OCI-LY7 (cell line): ENCODE measurements at regions not wholly inside any gene's neighbourhood (a gene's known extent, or its start where the extent isn't known, plus 50 kb on each side); places are given as distances from the start of the nearest gene placed in this dataset.
A peak's percentile ranks its signal among the peaks of the same experiment; 100 is the strongest.
"Not testable (repeated sequence)": the region's sequence is repeated elsewhere in the genome, so short reads cannot be mapped to it uniquely, and the experiment has no call there.

Source experiments
- BruUV-seq: library from RNA; stranded (reverse); fragments of 400-500 nt; replicated peaks from 2 replicates; lab custom pipeline; 2021; lab: Mats Ljungman, UMichigan
- CTCF ChIA-PET: fragments of 300-600 bp; sonication (Branson Sonifier 250); formaldehyde crosslinking; loops from one replicate; lab custom pipeline; 2022; ENCODE audit warnings: antibody characterized with exemption; ENCODE audit not compliant: unreplicated experiment; lab: Charles Lee
- POLR2A ChIA-PET: fragments of 300-600 bp; sonication (Branson Sonifier 250); formaldehyde crosslinking; loops from one replicate; lab custom pipeline; 2022; ENCODE audit warnings: antibody characterized with exemption; lab: Charles Lee
- DNase-seq: peaks from one replicate; pipeline ENCODE4 v3.0.0-alpha.2; 2015; ENCODE audit warnings: low spot score
- H2AFZ ChIP-seq: fragments of 200-600 bp; sonication (generic), shearing (Covaris generic); 2 replicates; pipeline ENCODE4 v1.6.1; 2014; ENCODE audit warnings: mild to moderate bottlenecking, antibody characterized with exemption, low read length, moderate library complexity
- H3K27ac ChIP-seq: fragments of 200-600 bp; sonication (generic); 2 replicates; pipeline ENCODE4 v1.5.1; 2014; ENCODE audit warnings: mixed run types, low read depth, mild to moderate bottlenecking, moderate library complexity, low read length, inconsistent platforms; ENCODE audit not compliant: poor library complexity, severe bottlenecking
- H3K36me3 ChIP-seq: fragments of 200-600 bp; sonication (generic); 2 replicates; pipeline ENCODE4 v1.6.1; 2014; ENCODE audit warnings: mild to moderate bottlenecking, antibody characterized with exemption, low read length, moderate library complexity, mixed read lengths; ENCODE audit not compliant: insufficient read depth
- H3K4me1 ChIP-seq: fragments of 200-600 bp; sonication (generic); 2 replicates; pipeline ENCODE4 v1.5.1; 2014; ENCODE audit warnings: mild to moderate bottlenecking, low read length; ENCODE audit not compliant: insufficient read depth, poor library complexity, severe bottlenecking
- H3K4me2 ChIP-seq: fragments of 200-600 bp; sonication (generic); 2 replicates; pipeline ENCODE4 v1.6.1; 2014; ENCODE audit warnings: mild to moderate bottlenecking, low read length
- H3K4me3 ChIP-seq: fragments of 200-600 bp; sonication (generic); 2 replicates; pipeline ENCODE4 v1.5.1; 2014; ENCODE audit warnings: mild to moderate bottlenecking, low read depth, low read length; ENCODE audit not compliant: poor library complexity, severe bottlenecking
- H3K79me2 ChIP-seq: fragments of 200-600 bp; sonication (generic); 2 replicates; pipeline ENCODE4 v1.6.1; 2016; ENCODE audit warnings: low read depth, mild to moderate bottlenecking, low read length, moderate library complexity, mixed read lengths; ENCODE audit not compliant: insufficient read depth
- H3K9me2 ChIP-seq: fragments of 200-600 bp; sonication (generic); 2 replicates; pipeline ENCODE4 v1.6.1; 2016; ENCODE audit warnings: mild to moderate bottlenecking, low read length, mixed read lengths; ENCODE audit not compliant: insufficient read depth
- H3K9me3 ChIP-seq: fragments of 200-600 bp; sonication (generic); 2 replicates; pipeline ENCODE4 v1.6.1; 2014; ENCODE audit warnings: mild to moderate bottlenecking, mixed run types, low read length, mixed read lengths
- H4K20me1 ChIP-seq: fragments of 200-600 bp; sonication (generic); 2 replicates; pipeline ENCODE4 v1.6.1; 2014; ENCODE audit warnings: mild to moderate bottlenecking, antibody characterized with exemption, low read length, moderate library complexity, mixed read lengths; ENCODE audit not compliant: insufficient read depth
- EZH2phosphoT487 ChIP-seq: fragments of 200-600 bp; sonication (generic); IDR thresholded peaks from 2 replicates; pipeline ENCODE4 v1.6.1; 2018; ENCODE audit warnings: low read depth, borderline replicate concordance, mild to moderate bottlenecking, mixed run types, antibody characterized with exemption, low read length, moderate library complexity, mixed read lengths
- intact Hi-C: fragments of 100-400 bp; cut with micrococcal nuclease; formaldehyde crosslinking; loops from one replicate; pipeline ENCODE4 v1.10.0; 2022; ENCODE audit not compliant: unreplicated experiment
- TF ChIP-seq, protein P1 (sequence below): fragments of 200-600 bp; sonication (generic); conservative IDR thresholded peaks from 2 replicates; pipeline ENCODE4 v1.5.1; 2014; ENCODE audit warnings: mild to moderate bottlenecking, antibody characterized with exemption, low read length, moderate library complexity, mixed read lengths

DNA sequence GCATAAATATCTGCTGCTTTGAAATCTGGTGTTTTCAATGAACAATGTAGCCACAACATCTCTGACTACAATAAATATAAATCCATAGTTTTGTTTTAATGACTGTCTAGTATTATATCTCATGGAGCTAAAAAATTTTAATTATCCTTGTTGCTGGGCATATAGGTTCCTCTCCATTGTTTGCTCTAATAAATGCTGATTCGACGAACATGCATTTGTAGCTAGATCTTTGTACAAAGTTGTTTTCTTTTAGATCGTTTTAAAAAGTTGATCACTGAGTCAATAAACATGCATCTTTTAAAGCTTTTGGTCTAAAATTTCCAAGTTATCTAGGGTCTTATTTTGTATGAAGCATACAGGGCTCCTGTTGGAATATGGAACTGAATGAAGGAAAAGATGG is 130.5 kb upstream of the GPR101 start:
- H3K27ac ChIP-seq, result no peak overlapping the region
- intact Hi-C loops, result no loop called here

DNA sequence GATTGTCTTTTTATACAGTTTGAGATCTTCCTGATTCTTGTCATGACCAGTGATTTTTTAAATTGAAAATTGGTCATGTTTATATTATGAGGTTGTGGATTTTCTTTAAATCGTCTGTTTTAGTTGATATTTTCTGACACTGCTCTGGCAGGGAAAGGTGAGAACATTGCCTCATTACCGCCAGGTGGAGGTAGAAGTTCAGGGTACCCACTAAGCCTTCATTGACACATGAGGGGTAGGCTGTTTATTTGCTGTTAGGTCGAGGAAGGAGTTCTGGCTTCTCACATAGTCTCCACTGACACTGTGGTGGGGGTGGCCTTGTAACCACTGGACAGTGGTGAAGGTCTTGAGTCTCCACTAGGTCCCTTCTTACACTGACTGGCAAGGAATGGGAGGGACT is 117.6 kb upstream of the GPR101 start:
- no peak for DNase-seq
- BruUV-seq, result no TSS peak
- POLR2A ChIA-PET, result no interaction called here
- H3K9me3 ChIP-seq, result no peaks in the 10 kb centered on the region
- no peaks in the 10 kb centered on the region for H3K9me2 ChIP-seq
- no peak overlapping the region for H3K4me3 ChIP-seq
- H4K20me1 ChIP-seq, result no peaks in the 10 kb centered on the region
- H3K79me2 ChIP-seq, result no peaks in the 10 kb centered on the region
- TF ChIP-seq, protein P1, sequence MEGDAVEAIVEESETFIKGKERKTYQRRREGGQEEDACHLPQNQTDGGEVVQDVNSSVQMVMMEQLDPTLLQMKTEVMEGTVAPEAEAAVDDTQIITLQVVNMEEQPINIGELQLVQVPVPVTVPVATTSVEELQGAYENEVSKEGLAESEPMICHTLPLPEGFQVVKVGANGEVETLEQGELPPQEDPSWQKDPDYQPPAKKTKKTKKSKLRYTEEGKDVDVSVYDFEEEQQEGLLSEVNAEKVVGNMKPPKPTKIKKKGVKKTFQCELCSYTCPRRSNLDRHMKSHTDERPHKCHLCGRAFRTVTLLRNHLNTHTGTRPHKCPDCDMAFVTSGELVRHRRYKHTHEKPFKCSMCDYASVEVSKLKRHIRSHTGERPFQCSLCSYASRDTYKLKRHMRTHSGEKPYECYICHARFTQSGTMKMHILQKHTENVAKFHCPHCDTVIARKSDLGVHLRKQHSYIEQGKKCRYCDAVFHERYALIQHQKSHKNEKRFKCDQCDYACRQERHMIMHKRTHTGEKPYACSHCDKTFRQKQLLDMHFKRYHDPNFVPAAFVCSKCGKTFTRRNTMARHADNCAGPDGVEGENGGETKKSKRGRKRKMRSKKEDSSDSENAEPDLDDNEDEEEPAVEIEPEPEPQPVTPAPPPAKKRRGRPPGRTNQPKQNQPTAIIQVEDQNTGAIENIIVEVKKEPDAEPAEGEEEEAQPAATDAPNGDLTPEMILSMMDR, result 0 out of 2 replicates have a peak, but pooled peaks have one; percentile 20
- TF ChIP-seq EZH2phosphoT487, result no peak
- H3K4me1 ChIP-seq, result no peaks in the 10 kb centered on the region
- intact Hi-C loops, result no loop called here
- H2AFZ ChIP-seq, result no peak overlapping the region
- H3K36me3 ChIP-seq, result no peaks in the 10 kb centered on the region
- no peak overlapping the region for H3K4me2 ChIP-seq
- CTCF ChIA-PET, result no interaction called here
- no peak overlapping the region for H3K27ac ChIP-seq

More for the DNA sequence above, 130.5 kb upstream of the GPR101 start:
- no peaks in the 10 kb centered on the region for H3K9me3 ChIP-seq
- no peaks in the 10 kb centered on the region for H3K79me2 ChIP-seq
- no TSS peak for BruUV-seq
- no peak overlapping the region for H3K4me2 ChIP-seq
- CTCF ChIA-PET, result no interaction called here
- no peaks in the 10 kb centered on the region for H4K20me1 ChIP-seq
- no peaks in the 10 kb centered on the region for H3K9me2 ChIP-seq
- no peaks in the 10 kb centered on the region for H3K36me3 ChIP-seq
- no peak for DNase-seq
- H2AFZ ChIP-seq, result no peak overlapping the region
- H3K4me3 ChIP-seq, result no peak overlapping the region
- TF ChIP-seq, protein P1, result no peak
- no peak for TF ChIP-seq EZH2phosphoT487
- no peaks in the 10 kb centered on the region for H3K4me1 ChIP-seq
- POLR2A ChIA-PET, result interaction anchor here (0.7 kb wide), 1 partner anchor 78 kb away, joined by 3 read pairs; no protein-coding TSS in a partner anchor

DNA sequence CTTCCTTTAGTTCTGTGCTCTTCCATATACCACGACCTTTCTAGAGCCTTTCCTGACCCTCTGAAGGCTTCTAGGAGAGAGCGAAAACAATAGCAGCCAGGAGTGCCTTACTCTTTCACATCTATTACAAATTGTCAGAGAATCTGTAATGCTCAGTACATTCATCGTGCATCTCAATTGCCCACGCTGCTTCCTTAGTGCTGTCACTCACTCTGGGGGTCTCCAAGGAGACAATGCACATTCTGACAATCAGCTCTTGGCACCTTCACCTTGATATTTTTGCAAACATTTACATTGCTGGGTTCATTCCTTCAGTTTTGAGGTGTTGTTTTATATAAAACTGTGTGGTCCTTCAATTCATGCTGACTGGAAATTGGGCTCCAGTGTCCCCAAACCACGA is 110.1 kb upstream of the GPR101 start:
- H2AFZ ChIP-seq, result no peak overlapping the region
- H3K79me2 ChIP-seq, result no peaks in the 10 kb centered on the region
- no peaks in the 10 kb centered on the region for H3K4me1 ChIP-seq
- intact Hi-C loops, result no loop called here
- BruUV-seq, result no TSS peak
- no peak for DNase-seq
- no peaks in the 10 kb centered on the region for H3K9me2 ChIP-seq
- no peak overlapping the region for H3K27ac ChIP-seq
- CTCF ChIA-PET, result no interaction called here
- H3K36me3 ChIP-seq, result no peaks in the 10 kb centered on the region
- H3K4me3 ChIP-seq, result no peak overlapping the region
- TF ChIP-seq, protein P1, result no peak
- no peak for TF ChIP-seq EZH2phosphoT487
- H3K9me3 ChIP-seq, result no peaks in the 10 kb centered on the region
- H3K4me2 ChIP-seq, result no peak overlapping the region
- no peaks in the 10 kb centered on the region for H4K20me1 ChIP-seq
- POLR2A ChIA-PET, result no interaction called here

DNA sequence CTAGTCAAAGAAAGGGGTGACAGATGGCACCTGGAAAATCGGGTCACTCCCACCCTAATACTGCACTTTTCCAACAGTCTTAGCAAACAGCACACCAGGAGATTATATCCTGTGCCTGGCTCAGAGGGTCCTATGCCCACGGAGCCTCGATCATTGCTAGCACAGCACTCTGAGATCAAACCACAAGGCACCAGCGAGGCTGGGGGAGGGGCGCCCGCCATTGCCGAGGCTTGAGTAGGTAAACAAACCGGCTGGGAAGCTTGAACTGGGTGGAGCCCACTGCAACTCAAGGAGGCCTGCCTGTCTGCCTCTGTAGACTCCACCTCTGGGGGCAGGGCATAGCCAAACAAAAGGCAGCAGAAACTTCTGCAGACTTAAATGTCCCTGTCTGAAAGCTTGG is 88.9 kb upstream of the GPR101 start:
- H2AFZ ChIP-seq, H3K4me2 ChIP-seq, H4K20me1 ChIP-seq, H3K9me2 ChIP-seq, CTCF ChIA-PET, H3K36me3 ChIP-seq, BruUV-seq, H3K27ac ChIP-seq, H3K4me3 ChIP-seq, intact Hi-C loops, POLR2A ChIA-PET, H3K4me1 ChIP-seq, H3K79me2 ChIP-seq, DNase-seq, H3K9me3 ChIP-seq: not testable (repeated sequence)
